H1 (cell line): ENCODE measurements at regions not wholly inside any gene's neighbourhood (a gene's known extent, or its start where the extent isn't known, plus 50 kb on each side); places are given as distances from the start of the nearest gene placed in this dataset.

ENCODE experiments used
- CTCF ChIA-PET: fragments of 300-600 bp; sonication (Branson Sonifier 250); formaldehyde crosslinking; loops from one replicate; lab custom pipeline; 2021; ENCODE audit not compliant: partially characterized antibody; lab: Charles Lee
- POLR2A ChIA-PET: fragments of 300-600 bp; sonication (Branson Sonifier 250); formaldehyde crosslinking; loops from one replicate; lab custom pipeline; 2021; ENCODE audit warnings: inconsistent platforms; ENCODE audit not compliant: partially characterized antibody; lab: Charles Lee
- DNase-seq, 2 experiments: peaks; one replicate each; pipeline versions ENCODE4 v3.0.0 to v3.0.0-alpha.2; 2010 to 2022; ENCODE audit warnings: low spot score in 2 of 2, low read depth in 1 of 2, mixed read lengths in 1 of 2
- FAIRE-seq: peaks from 2 replicates; lab custom pipeline; 2011; peaks lifted over from hg19 to GRCh38; lab: Jason Lieb, UNC
- H2AFZ ChIP-seq: 2 replicates; pipeline ENCODE4 v1.8.1; 2012; ENCODE audit warnings: low read length, inconsistent platforms
- H2AK5ac ChIP-seq: 2 replicates; pipeline ENCODE4 v1.6.1; 2013; ENCODE audit warnings: low read depth, low read length
- H2BK120ac ChIP-seq: replicated peaks from 2 replicates; pipeline ENCODE3; 2013; ENCODE audit warnings: low read depth, low read length, inconsistent platforms
- H2BK12ac ChIP-seq: 2 replicates; pipeline ENCODE4 v1.6.1; 2013; ENCODE audit warnings: low read depth, low read length
- H2BK15ac ChIP-seq: 2 replicates; pipeline ENCODE4 v1.6.1; 2013; ENCODE audit warnings: low read length
- H2BK20ac ChIP-seq: 2 replicates; pipeline ENCODE4 v1.6.1; 2013; ENCODE audit warnings: low read length
- H2BK5ac ChIP-seq: 2 replicates; pipeline ENCODE4 v1.6.1; 2013; ENCODE audit warnings: low read depth, low read length
- H3K14ac ChIP-seq: 2 replicates; pipeline ENCODE4 v1.6.1; 2013; ENCODE audit warnings: inconsistent platforms; ENCODE audit not compliant: insufficient read length
- H3K18ac ChIP-seq: 2 replicates; pipeline ENCODE4 v1.6.1; 2013; ENCODE audit warnings: low read length; ENCODE audit errors: extremely low read depth
- H3K23ac ChIP-seq: 2 replicates; pipeline ENCODE4 v1.6.1; 2013; ENCODE audit warnings: inconsistent platforms; ENCODE audit not compliant: insufficient read length
- H3K23me2 ChIP-seq: 2 replicates; pipeline ENCODE4 v1.6.1; 2013; ENCODE audit warnings: low read depth, low read length
- H3K27ac ChIP-seq: 2 replicates; pipeline ENCODE4 v1.6.1; 2011; ENCODE audit warnings: low read depth, low read length, inconsistent platforms
- H3K27me3 ChIP-seq, 4 experiments: replicated peaks in 1 of 4; 1 replicate in 1 of 4; 2 replicates in 3 of 4; pipeline versions ENCODE4 v1.6.1 to v1.8.1; 2011 to 2013; ENCODE audit warnings: low read length in 3 of 4, mild to moderate bottlenecking in 3 of 4, inconsistent platforms in 2 of 4, mixed read lengths in 2 of 4, moderate library complexity in 1 of 4; ENCODE audit not compliant: control insufficient read depth in 3 of 4, insufficient read depth in 3 of 4; ENCODE audit errors: extremely low read depth in 1 of 4
- H3K36me3 ChIP-seq, 4 experiments: 2 replicates each; pipeline versions ENCODE4 v1.6.1 to v1.8.1; 2011 to 2013; ENCODE audit warnings: mild to moderate bottlenecking in 4 of 4, low read length in 3 of 4, moderate library complexity in 2 of 4, control low read depth in 1 of 4, inconsistent platforms in 1 of 4; ENCODE audit not compliant: insufficient read depth in 4 of 4, control insufficient read depth in 2 of 4
- H3K4ac ChIP-seq: replicated peaks from 2 replicates; pipeline ENCODE3; 2013; ENCODE audit warnings: low read length, low read depth, mixed read lengths, inconsistent platforms; ENCODE audit not compliant: insufficient read length
- H3K4me1 ChIP-seq, 4 experiments: replicated peaks in 1 of 4; 1 replicate in 1 of 4; 2 replicates in 3 of 4; pipeline versions ENCODE4 v1.6.1 to v1.8.1; 2011 to 2013; ENCODE audit warnings: low read length in 3 of 4, inconsistent platforms in 2 of 4, mixed read lengths in 1 of 4; ENCODE audit not compliant: insufficient read depth in 4 of 4, control insufficient read depth in 3 of 4
- H3K4me2 ChIP-seq, 2 experiments: 2 replicates each; pipeline versions ENCODE4 v1.6.1 to v1.8.1; 2011 to 2013; ENCODE audit warnings: low read depth in 2 of 2, low read length in 2 of 2, control low read depth in 1 of 2, inconsistent platforms in 1 of 2, mild to moderate bottlenecking in 1 of 2; ENCODE audit not compliant: insufficient read depth in 1 of 2
- H3K4me3 ChIP-seq, 4 experiments: fragments of 200-600, 300-600 bp in 1 of 4; sonication (generic), shearing (Covaris generic), sonication (Bioruptor Twin) in 1 of 4; 2 replicates each; pipeline versions ENCODE4 v1.5.1 to v1.8.1; 2011 to 2016; ENCODE audit warnings: low read length in 4 of 4, low read depth in 3 of 4, control low read depth in 2 of 4, inconsistent platforms in 2 of 4, mild to moderate bottlenecking in 2 of 4, mixed read lengths in 1 of 4, moderate library complexity in 1 of 4; ENCODE audit not compliant: insufficient read depth in 2 of 4; ENCODE audit errors: extremely low read depth in 1 of 4
- H3K56ac ChIP-seq: replicated peaks from 2 replicates; pipeline ENCODE3; 2013; ENCODE audit warnings: low read depth, mild to moderate bottlenecking, mixed read lengths, low read length, inconsistent platforms; ENCODE audit not compliant: insufficient read length
- H3K79me1 ChIP-seq: 2 replicates; pipeline ENCODE4 v1.6.1; 2013; ENCODE audit warnings: low read depth, low read length, control low read depth
- H3K79me2 ChIP-seq, 2 experiments: 2 replicates each; pipeline versions ENCODE4 v1.6.1 to v1.8.1; 2012 to 2013; ENCODE audit warnings: low read length in 2 of 2, mild to moderate bottlenecking in 2 of 2, inconsistent platforms in 1 of 2; ENCODE audit not compliant: insufficient read depth in 2 of 2, control insufficient read depth in 1 of 2
- H3K9ac ChIP-seq, 4 experiments: replicated peaks in 1 of 4; 1 replicate in 1 of 4; 2 replicates in 3 of 4; pipeline versions ENCODE4 v1.6.1 to v1.8.1; 2011 to 2013; ENCODE audit warnings: low read depth in 3 of 4, low read length in 3 of 4, control low read depth in 2 of 4, mild to moderate bottlenecking in 2 of 4, moderate library complexity in 2 of 4, inconsistent platforms in 1 of 4; ENCODE audit errors: extremely low read depth in 1 of 4
- H3K9me3 ChIP-seq, 2 experiments: 2 replicates each; pipeline versions ENCODE4 v1.6.1 to v1.8.1; 2012 to 2013; ENCODE audit warnings: mild to moderate bottlenecking in 2 of 2, moderate library complexity in 2 of 2, control low read depth in 1 of 2, inconsistent platforms in 1 of 2, low read depth in 1 of 2, low read length in 1 of 2, mixed read lengths in 1 of 2; ENCODE audit not compliant: insufficient read depth in 2 of 2
- H4K20me1 ChIP-seq, 2 experiments: replicated peaks in 1 of 2; 2 replicates each; pipeline versions ENCODE3 to v1.8.1; 2011 to 2013; ENCODE audit warnings: inconsistent platforms in 2 of 2, low read length in 2 of 2, mild to moderate bottlenecking in 1 of 2; ENCODE audit not compliant: insufficient read depth in 2 of 2, control insufficient read depth in 1 of 2
- H4K5ac ChIP-seq: 2 replicates; pipeline ENCODE4 v1.6.1; 2013; ENCODE audit warnings: low read length, low read depth, mixed read lengths, inconsistent platforms; ENCODE audit not compliant: insufficient read length
- H4K8ac ChIP-seq: 2 replicates; pipeline ENCODE4 v1.8.0; 2013; ENCODE audit warnings: mild to moderate bottlenecking, moderate library complexity, low read length, inconsistent platforms; ENCODE audit not compliant: insufficient read depth; ENCODE audit errors: extremely low read depth
- H4K91ac ChIP-seq: replicated peaks from 2 replicates; pipeline ENCODE3; 2013; ENCODE audit warnings: low read length, mixed read lengths, inconsistent platforms; ENCODE audit not compliant: insufficient read length
- ATF2 ChIP-seq: IDR thresholded peaks from 2 replicates; pipeline ENCODE4 v1.6.1; 2012; ENCODE audit warnings: low read length, inconsistent platforms
- CHD1 ChIP-seq: IDR thresholded peaks from 2 replicates; pipeline ENCODE4 v1.6.1; 2012; ENCODE audit warnings: low read depth, low read length, improper control_type of control experiment
- CTBP2 ChIP-seq: IDR thresholded peaks from 2 replicates; pipeline ENCODE4 v1.7.0; 2011; ENCODE audit warnings: borderline replicate concordance, mild to moderate bottlenecking, moderate library complexity, mixed read lengths, low read length; ENCODE audit not compliant: insufficient read depth, insufficient read length
- KDM1A ChIP-seq: fragments of 200-600, 300-600 bp; sonication (generic); IDR thresholded peaks from 2 replicates; pipeline ENCODE4 v1.7.1; 2016; ENCODE audit warnings: mild to moderate bottlenecking, low read length, borderline replicate concordance
- KDM5A ChIP-seq: fragments of 200-600 bp; IDR thresholded peaks from 2 replicates; pipeline ENCODE4 v1.7.1; 2012; ENCODE audit warnings: mild to moderate bottlenecking, low read length, inconsistent platforms, mixed read lengths
- POLR2A ChIP-seq, 2 experiments: IDR thresholded peaks; 1 replicate in 1 of 2; 2 replicates in 1 of 2; pipeline ENCODE4 v1.6.1; 2011; ENCODE audit warnings: low read depth in 2 of 2, low read length in 2 of 2, mild to moderate bottlenecking in 2 of 2; ENCODE audit errors: control extremely low read depth in 1 of 2
- RBBP5 ChIP-seq: IDR thresholded peaks from 2 replicates; pipeline ENCODE4 v1.7.1; 2012; ENCODE audit warnings: low read depth, mild to moderate bottlenecking, inconsistent platforms, low read length, moderate library complexity, borderline replicate concordance
- SIN3A ChIP-seq, 2 experiments: IDR thresholded peaks in 1 of 2; conservative IDR thresholded peaks in 1 of 2; 2 replicates each; pipeline ENCODE4 v1.6.1; 2011 to 2012; ENCODE audit warnings: low read length in 2 of 2, improper control_type of control experiment in 1 of 2, low read depth in 1 of 2, mild to moderate bottlenecking in 1 of 2
- whole genome bisulfite sequencing, 2 experiments: shearing (Covaris generic) in 1 of 2; methylation state at CpG; one replicate each; pipeline versions ENCODE4 v1.1.6 to v1.1.7; 2013 to 2015; ENCODE audit warnings: low lambda C conversion rate in 2 of 2, mixed read lengths in 2 of 2, inconsistent platforms in 1 of 2, low coverage in 1 of 2, missing lambda C conversion rate in 1 of 2; ENCODE audit not compliant: insufficient replicate concordance in 2 of 2, insufficient coverage in 1 of 2, insufficient read length in 1 of 2; ENCODE audit errors: extremely low coverage in 1 of 2, missing lambda C conversion rate in 1 of 2; 5-methylcytosine and 5-hydroxymethylcytosine counted together

- Histone ChIP-seq H3K79me2 (no peaks in the 10 kb centered on the region), H2BK5ac (no peak overlapping the region), H2BK12ac (no peak overlapping the region), H2BK20ac (no peak overlapping the region), H3K9ac (no peak overlapping the region), H4K8ac (no peak overlapping the region), H3K27me3 (no peaks in the 10 kb centered on the region), H3K79me1 (no peaks in the 10 kb centered on the region), H2BK15ac (no peak overlapping the region), H3K56ac (no peak overlapping the region), H3K18ac (no peak overlapping the region), H2AK5ac (no peak overlapping the region), H3K4me2 (no peak overlapping the region), H2BK120ac (no peak overlapping the region), H3K36me3 (no peaks in the 10 kb centered on the region), H3K4me3 (no peak overlapping the region), H4K20me1 (no peaks in the 10 kb centered on the region), H3K14ac (no peak overlapping the region), H4K5ac (no peak overlapping the region), H3K23me2 (no peaks in the 10 kb centered on the region), H4K91ac (no peak overlapping the region), H3K27ac (no peak overlapping the region), H3K23ac (no peak overlapping the region), H2AFZ (no peak overlapping the region), H3K4me1 (peaks cover 0 to 3% (median 0%) of the 10 kb centered on the region in 4 experiments; a peak in 3 of 7 replicates), H3K9me3 (no peaks in the 10 kb centered on the region), H3K4ac (no peak overlapping the region)
- ChIA-PET CTCF (no interaction called here), POLR2A (no interaction called here)
- 84% methylated on average over 5 of the region's 5 CpGs; no CpG with 5 or more reads in 1 of the 2 experiments for WGBS, 2 experiments
- FAIRE-seq = no peak
- DNase-seq = no peak
- TF ChIP-seq KDM1A (no peak), SIN3A (conservative IDR thresholded peaks at IDR 0.05 in 1 of 2, IDR thresholded peaks at IDR 0.05 in 1 of 2; ENCODE audit: low read depth in 1 of 2, low read length in 2 of 2) (no peak), KDM5A (no peak), CTBP2 (no peak), CHD1 (no peak), ATF2 (no peak), RBBP5 (no peak), POLR2A (IDR thresholded peaks at IDR 0.05; ENCODE audit: control extremely low read depth in 1 of 2, low read depth in 2 of 2, low read length in 2 of 2) (no peak)
These were observed 329.0 kb downstream of the ACTR3B start for GRCh38 chr7:153088601-153089000.
